Epidermal melanocyte (primary cell): ENCODE measurements at regions not wholly inside any gene's neighbourhood (a gene's known extent, or its start where the extent isn't known, plus 50 kb on each side); places are given as distances from the start of the nearest gene placed in this dataset.

ENCODE experiments used
- DNase-seq: peaks from one replicate; pipeline ENCODE4 v3.0.0; 2011; ENCODE audit warnings: low spot score; ENCODE audit not compliant: insufficient read length

GRCh38 chr1:69414574-69414973 lies 153.1 kb upstream of the LRRC7 start:
- no peak for DNase-seq

DNA sequence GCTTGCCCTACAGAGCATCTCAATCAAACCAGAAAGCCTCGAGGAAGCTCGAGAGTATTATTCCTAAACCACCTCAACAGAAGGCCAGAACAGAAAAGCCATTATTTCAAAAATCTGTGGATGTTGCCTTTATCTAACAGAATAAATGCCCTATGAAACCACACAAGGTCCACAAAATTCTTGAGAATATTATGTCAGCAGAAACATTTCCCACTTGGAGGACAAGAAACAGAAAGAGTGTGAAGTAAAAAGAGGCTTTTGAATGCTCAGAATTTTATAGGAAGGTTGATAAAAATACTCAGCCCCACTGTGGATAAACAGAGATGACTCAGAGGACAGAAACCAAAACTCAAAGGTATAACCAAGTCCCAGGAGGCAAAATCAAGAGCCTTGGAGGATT lies 146.4 kb upstream of the LRRC7 start:
- peak; percentile 27 for DNase-seq

GRCh38 chr1:69425871-69426270 lies 141.9 kb upstream of the LRRC7 start:
- DNase-seq: no peak

DNA sequence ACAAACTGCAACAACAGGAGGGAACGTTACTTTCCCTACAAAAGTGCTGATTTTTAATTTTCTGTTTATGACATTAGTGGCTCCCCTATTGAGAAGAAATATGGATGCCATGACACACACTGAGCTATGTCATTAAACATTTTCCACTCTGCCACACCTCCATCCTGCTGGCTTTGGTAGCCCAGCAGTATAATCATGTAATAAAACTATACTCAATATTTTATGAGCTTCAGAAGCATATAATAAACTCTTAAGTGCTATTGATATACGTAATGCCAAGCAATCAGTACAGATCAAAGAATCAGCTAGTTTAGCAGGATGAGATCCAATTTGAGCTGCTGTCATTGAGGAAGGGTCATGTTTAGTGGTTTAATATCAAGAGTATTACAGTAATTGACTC lies 141.3 kb upstream of the LRRC7 start:
- no peak for DNase-seq

DNA sequence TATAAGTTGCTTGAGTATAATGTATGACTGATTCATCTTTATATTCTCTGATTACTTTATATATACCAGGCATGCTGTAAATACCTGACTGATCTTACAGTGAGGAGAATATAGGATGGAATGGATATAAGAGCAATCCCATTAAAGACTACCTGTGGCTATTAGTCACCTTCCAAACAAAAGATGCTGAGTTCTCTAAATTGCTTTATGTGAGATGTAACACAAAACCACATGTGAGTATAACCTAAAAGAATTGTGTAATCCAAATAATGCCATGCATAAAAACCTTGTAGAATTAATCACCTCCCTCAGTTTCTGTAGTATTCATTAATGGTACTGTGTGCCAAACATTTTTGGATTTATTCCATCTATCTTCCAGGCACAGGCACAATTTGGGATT lies 134.6 kb upstream of the LRRC7 start:
- DNase-seq: no peak

- no peak for DNase-seq
Observed at GRCh38 chr1:69436151-69436550, 131.6 kb upstream of the LRRC7 start.

DNA sequence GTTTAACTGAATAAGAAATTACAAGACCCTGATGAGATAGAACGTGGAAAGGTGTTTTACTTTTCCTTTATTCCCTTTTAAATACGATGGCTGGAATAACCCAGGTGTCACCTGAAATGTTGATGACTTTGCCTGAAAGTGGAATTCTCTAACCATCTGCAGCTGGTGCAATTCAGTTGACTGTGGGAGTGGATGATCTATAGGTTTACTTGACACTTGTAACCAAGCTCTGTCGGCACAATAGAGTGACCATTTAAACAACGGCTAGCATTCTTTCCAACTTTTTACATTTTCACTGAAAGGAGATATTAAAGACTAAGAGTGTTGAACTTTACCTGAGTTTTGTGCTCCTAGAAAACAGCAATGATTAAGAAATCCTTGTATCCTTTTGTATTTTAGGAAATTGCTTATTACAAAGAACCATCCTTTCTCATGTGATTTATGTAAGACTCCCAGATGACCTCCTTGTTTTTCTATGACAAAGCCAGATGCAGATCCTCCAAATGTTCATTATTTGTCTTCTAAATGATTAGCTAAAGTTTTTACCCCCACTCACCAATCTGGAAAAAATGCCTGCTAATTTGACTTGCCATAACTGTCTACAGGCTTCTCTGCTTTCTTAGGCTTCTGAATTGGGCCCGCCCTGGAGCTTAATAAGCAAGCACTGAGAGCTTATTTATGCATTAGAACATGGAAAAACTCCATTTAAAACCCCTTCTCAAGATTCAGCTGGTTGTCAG lies 129.5 kb upstream of the LRRC7 start:
- DNase-seq: no peak

DNA sequence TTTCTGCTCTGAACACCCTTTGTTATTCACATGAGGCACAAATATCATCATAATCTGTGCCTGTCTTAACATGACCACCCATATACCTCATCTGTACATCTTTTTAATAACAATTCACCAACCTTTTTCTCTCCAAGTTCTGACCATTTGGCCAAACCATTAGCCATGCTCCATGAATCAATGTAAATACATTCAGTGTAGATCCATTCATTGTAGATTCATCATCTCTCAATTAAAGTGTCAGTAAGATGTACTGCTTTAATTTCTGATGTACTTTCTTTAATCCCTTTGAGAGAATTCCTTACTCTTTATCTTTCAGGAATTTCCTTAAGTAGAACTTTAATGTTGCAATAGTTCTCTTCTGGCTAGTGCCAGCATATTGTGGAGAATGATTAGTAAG lies 126.2 kb upstream of the LRRC7 start:
- no peak for DNase-seq

DNA sequence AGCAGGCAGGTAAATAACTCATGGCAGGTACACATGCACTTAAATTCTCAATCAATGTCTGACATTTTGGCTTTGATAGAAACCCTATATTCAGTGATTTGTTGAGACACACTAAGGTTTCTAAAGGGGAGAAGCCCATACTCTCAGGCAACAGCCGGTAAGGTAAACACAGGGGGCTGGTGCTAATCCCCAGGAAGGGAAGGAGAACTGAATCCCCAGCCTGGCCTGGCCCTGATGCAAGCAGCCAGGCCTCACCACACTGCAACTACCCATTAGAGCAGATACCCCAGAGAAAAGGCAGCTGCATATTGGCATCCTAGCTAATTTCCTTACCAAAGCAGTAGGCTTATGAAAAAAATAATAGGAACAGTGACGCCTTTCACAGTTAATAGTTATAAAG lies 116.5 kb upstream of the LRRC7 start:
- no peak for DNase-seq

- DNase-seq: no peak
Observed at GRCh38 chr1:69455718-69456117, 112.0 kb upstream of the LRRC7 start.

DNA sequence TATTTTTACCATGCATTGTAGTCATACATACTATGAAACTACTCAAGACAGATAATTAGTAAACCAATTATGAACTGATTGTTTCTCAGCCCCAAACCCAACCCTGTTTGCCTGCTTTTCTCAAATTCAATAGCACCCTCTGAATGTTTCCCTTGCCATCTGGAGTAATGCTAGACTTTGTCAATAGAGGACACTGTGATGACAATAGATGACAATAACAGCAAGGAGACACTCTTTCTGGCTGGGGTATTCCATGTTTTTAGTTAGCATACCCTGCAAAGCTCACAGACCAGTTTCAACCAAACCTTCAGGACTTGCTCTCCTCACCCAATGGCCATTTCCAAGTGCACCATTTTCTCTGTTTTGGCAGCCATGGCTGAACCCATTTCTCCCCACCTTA lies 108.5 kb upstream of the LRRC7 start:
- DNase-seq: no peak

- DNase-seq: no peak
Observed at GRCh38 chr1:69475021-69475420, 92.7 kb upstream of the LRRC7 start.

- no peak for DNase-seq
Observed at GRCh38 chr1:69479734-69480133, 88.0 kb upstream of the LRRC7 start.

DNA sequence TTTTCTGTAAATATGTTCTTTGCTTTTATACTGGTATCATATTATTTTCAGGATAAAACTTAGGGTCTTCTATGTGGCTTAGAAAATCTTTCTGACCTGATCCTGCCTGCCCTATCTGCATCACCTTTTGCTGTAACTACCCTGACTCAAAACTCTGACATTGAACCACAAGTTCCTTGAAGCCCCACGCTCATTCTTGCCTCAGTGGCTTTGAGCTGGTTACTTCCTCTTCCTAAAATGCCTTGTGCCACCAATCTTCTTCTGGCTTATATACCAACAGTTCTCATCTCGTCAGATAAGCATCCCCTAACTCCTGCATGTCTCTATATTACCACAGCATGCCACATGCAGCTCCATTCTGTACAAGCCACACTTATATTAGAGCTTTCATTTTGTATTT lies 84.5 kb upstream of the LRRC7 start:
- no peak for DNase-seq

DNA sequence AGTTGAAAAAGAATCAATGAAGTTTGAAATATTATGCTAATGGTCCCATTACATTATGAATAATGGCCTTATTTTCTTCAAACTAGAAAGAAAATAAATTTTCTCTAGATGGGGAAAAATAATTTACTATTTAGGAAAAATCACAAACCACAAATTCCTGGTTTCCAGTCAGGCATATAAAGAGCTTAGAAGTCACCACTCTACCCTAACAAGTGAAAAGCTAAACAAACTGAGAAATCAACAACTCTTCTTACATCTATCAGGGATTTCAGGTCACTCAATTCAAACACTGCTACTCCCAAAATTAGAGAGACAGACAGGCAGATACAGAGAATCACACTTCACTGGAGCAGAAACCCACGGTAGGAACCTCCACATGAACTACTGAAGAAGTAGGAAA lies 82.1 kb upstream of the LRRC7 start:
- no peak for DNase-seq

DNA sequence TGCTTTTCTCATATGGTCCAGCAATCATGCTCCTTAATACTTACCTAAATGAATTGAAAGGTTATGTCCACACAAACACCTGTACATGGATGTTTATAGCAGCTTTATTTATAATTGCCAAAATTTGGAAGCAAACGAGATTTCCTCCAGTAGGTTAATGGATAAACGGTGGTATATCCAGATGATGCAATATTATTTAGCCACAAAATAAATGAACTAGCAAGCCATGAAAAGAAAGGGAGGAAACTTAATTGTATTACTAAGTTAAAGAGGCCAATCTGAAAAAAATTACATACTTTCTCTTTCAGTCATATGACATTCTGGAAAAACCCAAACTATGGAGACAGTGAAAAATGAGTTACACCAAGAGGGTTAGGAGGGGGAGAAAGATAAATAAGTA lies 76.3 kb upstream of the LRRC7 start:
- DNase-seq: no peak

DNA sequence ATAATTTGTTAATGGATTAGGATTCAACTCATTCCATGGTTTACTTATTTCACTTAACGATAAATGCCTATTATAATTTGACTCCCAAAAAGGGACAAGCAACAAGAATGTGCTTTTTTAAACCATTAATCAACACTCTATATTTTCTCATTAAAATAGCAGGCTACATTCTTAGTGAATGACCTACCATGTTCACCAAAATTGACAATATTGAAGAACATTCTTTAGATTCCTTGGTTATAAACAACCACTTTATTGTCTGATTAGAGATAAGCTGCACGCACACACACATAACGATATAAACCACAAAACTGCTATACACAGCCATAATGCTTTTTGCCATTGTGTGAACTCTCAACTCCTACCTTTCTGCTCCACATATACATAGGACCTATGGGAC lies 75.4 kb upstream of the LRRC7 start:
- no peak for DNase-seq

- DNase-seq: no peak
Observed at GRCh38 chr1:69494221-69494620, 73.5 kb upstream of the LRRC7 start.

GRCh38 chr1:69497441-69498221 lies 70.1 kb upstream of the LRRC7 start:
- no peak for DNase-seq

DNA sequence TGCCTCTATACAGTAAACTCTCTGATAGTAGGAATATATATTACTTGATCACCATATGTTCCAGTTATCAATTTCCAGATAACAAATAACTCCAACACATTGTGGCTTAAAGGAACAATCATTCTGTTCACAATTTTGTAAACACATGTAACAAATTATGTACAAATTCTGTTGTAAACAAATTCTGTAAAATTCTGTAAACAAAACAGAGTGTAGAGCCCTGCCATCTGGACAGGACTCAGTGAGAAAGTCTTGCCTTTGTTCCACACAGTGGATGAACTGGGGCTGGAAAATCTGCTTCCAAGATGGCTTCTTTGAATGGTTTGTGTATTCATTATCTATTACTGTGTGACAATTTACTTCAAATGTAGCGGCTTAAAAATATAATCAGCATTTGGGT lies 69.0 kb upstream of the LRRC7 start:
- no peak for DNase-seq

GRCh38 chr1:69499203-69499803 lies 68.4 kb upstream of the LRRC7 start:
- no peak for DNase-seq

GRCh38 chr1:69502991-69503390 lies 64.7 kb upstream of the LRRC7 start:
- no peak for DNase-seq
